Adrenal gland (tissue), 5 donors: ENCODE measurements at regions not wholly inside any gene's neighbourhood (a gene's known extent, or its start where the extent isn't known, plus 50 kb on each side); places are given as distances from the start of the nearest gene placed in this dataset.

ENCODE experiments used
- POLR2A ChIP-seq, 2 donors: fragments of 450-650 bp; IDR thresholded peaks; one replicate each; pipeline ENCODE4 v1.6.1; 2017; ENCODE audit warnings: antibody characterized with exemption in 2 of 2, mild to moderate bottlenecking in 2 of 2, moderate library complexity in 1 of 2
- TF ChIP-seq, protein P1 (sequence below), 6 experiments: fragments of 450-650 bp in 4 of 6; fragments of 200-600 bp in 2 of 6; sonication (generic) in 1 of 6; IDR thresholded peaks; 1 replicate in 5 of 6; 2 replicates in 1 of 6; pipeline versions ENCODE4 v1.5.1 to v1.8.0; 2016 to 2021; ENCODE audit warnings: antibody characterized with exemption in 6 of 6, mild to moderate bottlenecking in 2 of 6, moderate library complexity in 1 of 6
- donor health status: DM: no; HTN: no; CAD: no.

DNA sequence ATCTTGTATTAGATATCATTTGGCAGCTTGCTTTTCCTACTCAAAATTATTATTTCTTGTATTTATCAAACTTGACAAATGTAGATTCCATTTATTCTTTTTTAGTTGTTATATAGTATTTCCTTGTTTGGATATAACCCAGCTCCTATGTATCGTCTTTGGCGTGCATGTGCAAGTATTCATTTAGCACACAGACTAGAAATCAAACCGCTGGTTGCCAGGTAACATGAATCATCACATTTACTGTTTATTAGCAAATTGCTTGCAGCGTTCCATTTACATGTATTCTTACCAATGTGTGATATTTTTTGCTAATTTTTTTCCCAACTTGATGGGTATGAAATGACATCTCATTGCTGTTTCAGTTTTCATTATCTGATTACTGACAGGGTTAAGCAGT is 2089.7 kb upstream of the CELF4 start:
- TF ChIP-seq, protein P1, sequence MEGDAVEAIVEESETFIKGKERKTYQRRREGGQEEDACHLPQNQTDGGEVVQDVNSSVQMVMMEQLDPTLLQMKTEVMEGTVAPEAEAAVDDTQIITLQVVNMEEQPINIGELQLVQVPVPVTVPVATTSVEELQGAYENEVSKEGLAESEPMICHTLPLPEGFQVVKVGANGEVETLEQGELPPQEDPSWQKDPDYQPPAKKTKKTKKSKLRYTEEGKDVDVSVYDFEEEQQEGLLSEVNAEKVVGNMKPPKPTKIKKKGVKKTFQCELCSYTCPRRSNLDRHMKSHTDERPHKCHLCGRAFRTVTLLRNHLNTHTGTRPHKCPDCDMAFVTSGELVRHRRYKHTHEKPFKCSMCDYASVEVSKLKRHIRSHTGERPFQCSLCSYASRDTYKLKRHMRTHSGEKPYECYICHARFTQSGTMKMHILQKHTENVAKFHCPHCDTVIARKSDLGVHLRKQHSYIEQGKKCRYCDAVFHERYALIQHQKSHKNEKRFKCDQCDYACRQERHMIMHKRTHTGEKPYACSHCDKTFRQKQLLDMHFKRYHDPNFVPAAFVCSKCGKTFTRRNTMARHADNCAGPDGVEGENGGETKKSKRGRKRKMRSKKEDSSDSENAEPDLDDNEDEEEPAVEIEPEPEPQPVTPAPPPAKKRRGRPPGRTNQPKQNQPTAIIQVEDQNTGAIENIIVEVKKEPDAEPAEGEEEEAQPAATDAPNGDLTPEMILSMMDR (IDR thresholded peaks at IDR 0.05): no peak
- no peak for TF ChIP-seq POLR2A (IDR thresholded peaks at IDR 0.05)
